NCI-H2029 treated with DMSO at 0.1 percent for 48 hours (cell line): ENCODE measurements at regions not wholly inside any gene's neighbourhood (a gene's known extent, or its start where the extent isn't known, plus 50 kb on each side); places are given as distances from the start of the nearest gene placed in this dataset.

Experiments used
- DNase-seq: peaks from one replicate; lab custom pipeline; 2025; lab: John Stamatoyannopoulos, UW

DNA sequence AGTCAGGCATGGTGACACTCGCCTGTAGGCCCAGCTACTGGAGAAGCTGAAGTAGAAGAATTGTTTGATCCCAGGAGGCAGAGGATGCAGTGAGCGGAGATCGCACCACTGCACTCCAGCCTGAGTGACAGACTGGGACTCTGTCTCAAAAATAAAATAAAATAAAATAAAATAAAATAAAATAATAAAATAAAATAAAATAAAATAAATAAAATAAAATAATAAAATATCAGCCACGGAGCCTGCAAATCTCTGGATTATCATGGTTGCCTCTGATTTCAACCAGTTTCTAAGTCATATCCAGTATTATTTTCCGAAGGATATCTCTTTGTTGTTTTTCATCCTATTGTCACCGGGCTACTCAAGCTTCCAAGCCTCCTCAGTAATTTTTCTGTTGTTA is 51.7 kb upstream of the FZD8 start:
- no peak for DNase-seq
